ENCODE measurements at regions not wholly inside any gene's neighbourhood (a gene's known extent, or its start where the extent isn't known, plus 50 kb on each side); places are given as distances from the start of the nearest gene placed in this dataset.

GRCh38 chr9:12066455-12067035 is 626.6 kb upstream of the TYRP1 start:
- no peaks in the 10 kb centered on the region for H3K79me2 ChIP-seq (ENCODE audit: insufficient read depth, low read length)
- H4K20me1 ChIP-seq (ENCODE audit: insufficient read depth, low read length), result no peaks in the 10 kb centered on the region
- no peaks in the 10 kb centered on the region for H3K9me3 ChIP-seq (ENCODE audit: insufficient read depth, low read length, severe bottlenecking)
- ATAC-seq (ENCODE audit: insufficient read depth, low read depth) (no peak), DNase-seq (no peak)
- no peak overlapping the region for H3K27ac ChIP-seq (ENCODE audit: low read length)
- no peaks in the 10 kb centered on the region for H3K27me3 ChIP-seq (ENCODE audit: insufficient read depth, low read length, poor library complexity)
- H3K4me2 ChIP-seq (ENCODE audit: insufficient read depth, low read length), result no peak overlapping the region
- no peak overlapping the region for H3K9ac ChIP-seq (ENCODE audit: low read depth, low read length)
- H3K36me3 ChIP-seq (ENCODE audit: insufficient read depth, low read length), result no peaks in the 10 kb centered on the region
- no peaks in the 10 kb centered on the region for H3K4me1 ChIP-seq (ENCODE audit: insufficient read depth, low read length)
- TF ChIP-seq, protein P1, sequence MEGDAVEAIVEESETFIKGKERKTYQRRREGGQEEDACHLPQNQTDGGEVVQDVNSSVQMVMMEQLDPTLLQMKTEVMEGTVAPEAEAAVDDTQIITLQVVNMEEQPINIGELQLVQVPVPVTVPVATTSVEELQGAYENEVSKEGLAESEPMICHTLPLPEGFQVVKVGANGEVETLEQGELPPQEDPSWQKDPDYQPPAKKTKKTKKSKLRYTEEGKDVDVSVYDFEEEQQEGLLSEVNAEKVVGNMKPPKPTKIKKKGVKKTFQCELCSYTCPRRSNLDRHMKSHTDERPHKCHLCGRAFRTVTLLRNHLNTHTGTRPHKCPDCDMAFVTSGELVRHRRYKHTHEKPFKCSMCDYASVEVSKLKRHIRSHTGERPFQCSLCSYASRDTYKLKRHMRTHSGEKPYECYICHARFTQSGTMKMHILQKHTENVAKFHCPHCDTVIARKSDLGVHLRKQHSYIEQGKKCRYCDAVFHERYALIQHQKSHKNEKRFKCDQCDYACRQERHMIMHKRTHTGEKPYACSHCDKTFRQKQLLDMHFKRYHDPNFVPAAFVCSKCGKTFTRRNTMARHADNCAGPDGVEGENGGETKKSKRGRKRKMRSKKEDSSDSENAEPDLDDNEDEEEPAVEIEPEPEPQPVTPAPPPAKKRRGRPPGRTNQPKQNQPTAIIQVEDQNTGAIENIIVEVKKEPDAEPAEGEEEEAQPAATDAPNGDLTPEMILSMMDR (IDR thresholded peaks at IDR 0.05; ENCODE audit: borderline replicate concordance, extremely low read depth, low read length, poor library complexity, severe bottlenecking), result no peak
- no peak for TF ChIP-seq EZH2 (IDR thresholded peaks at IDR 0.05; ENCODE audit: borderline replicate concordance, low read depth, low read length, severe bottlenecking)
- H2AFZ ChIP-seq (ENCODE audit: low read depth, low read length), result no peak overlapping the region
- H3K4me3 ChIP-seq (ENCODE audit: low read depth in 1 of 2, low read length in 2 of 2), result no peak overlapping the region

- Histone ChIP-seq H2AFZ (ENCODE audit: low read depth, low read length) (no peak overlapping the region), H3K9me3 (ENCODE audit: insufficient read depth, low read length, severe bottlenecking) (no peaks in the 10 kb centered on the region), H3K4me1 (ENCODE audit: insufficient read depth, low read length) (no peaks in the 10 kb centered on the region), H3K4me2 (ENCODE audit: insufficient read depth, low read length) (no peak overlapping the region), H4K20me1 (ENCODE audit: insufficient read depth, low read length) (no peaks in the 10 kb centered on the region), H3K9ac (ENCODE audit: low read depth, low read length) (no peak overlapping the region), H3K27me3 (ENCODE audit: insufficient read depth, low read length, poor library complexity) (no peaks in the 10 kb centered on the region), H3K27ac (ENCODE audit: low read length) (no peak overlapping the region), H3K4me3 (ENCODE audit: low read depth in 1 of 2, low read length in 2 of 2) (no peak overlapping the region), H3K79me2 (ENCODE audit: insufficient read depth, low read length) (no peaks in the 10 kb centered on the region), H3K36me3 (ENCODE audit: insufficient read depth, low read length) (no peaks in the 10 kb centered on the region)
- ATAC-seq (ENCODE audit: insufficient read depth, low read depth) (no peak), DNase-seq (no peak)
- TF ChIP-seq EZH2 (IDR thresholded peaks at IDR 0.05; ENCODE audit: borderline replicate concordance, low read depth, low read length, severe bottlenecking), result no peak
- TF ChIP-seq, protein P1 (IDR thresholded peaks at IDR 0.05; ENCODE audit: borderline replicate concordance, extremely low read depth, low read length, poor library complexity, severe bottlenecking), result no peak
Measured at GRCh38 chr9:12069366-12069765, 623.8 kb upstream of the TYRP1 start.

- no peaks in the 10 kb centered on the region for H3K27me3 ChIP-seq (ENCODE audit: insufficient read depth, low read length, poor library complexity)
- no peak for ATAC-seq (ENCODE audit: insufficient read depth, low read depth)
- no peak for DNase-seq
Measured at GRCh38 chr9:12085399-12085798, 607.8 kb upstream of the TYRP1 start.

More at GRCh38 chr9:12085399-12085798, 607.8 kb upstream of the TYRP1 start:
- Histone ChIP-seq H3K9me3 (ENCODE audit: insufficient read depth, low read length, severe bottlenecking) (no peaks in the 10 kb centered on the region), H3K36me3 (ENCODE audit: insufficient read depth, low read length) (no peaks in the 10 kb centered on the region), H3K27ac (ENCODE audit: low read length) (no peak overlapping the region), H3K79me2 (ENCODE audit: insufficient read depth, low read length) (no peaks in the 10 kb centered on the region), H3K4me1 (ENCODE audit: insufficient read depth, low read length) (no peaks in the 10 kb centered on the region), H3K4me3 (ENCODE audit: low read depth in 1 of 2, low read length in 2 of 2) (no peak overlapping the region), H2AFZ (ENCODE audit: low read depth, low read length) (no peak overlapping the region), H3K4me2 (ENCODE audit: insufficient read depth, low read length) (no peak overlapping the region), H3K9ac (ENCODE audit: low read depth, low read length) (no peak overlapping the region), H4K20me1 (ENCODE audit: insufficient read depth, low read length) (no peaks in the 10 kb centered on the region)
- TF ChIP-seq, protein P1 (IDR thresholded peaks at IDR 0.05; ENCODE audit: borderline replicate concordance, extremely low read depth, low read length, poor library complexity, severe bottlenecking), result no peak
- no peak for TF ChIP-seq EZH2 (IDR thresholded peaks at IDR 0.05; ENCODE audit: borderline replicate concordance, low read depth, low read length, severe bottlenecking)
